ENCODE measurements at regions not wholly inside any gene's neighbourhood (a gene's known extent, or its start where the extent isn't known, plus 50 kb on each side); places are given as distances from the start of the nearest gene placed in this dataset.

DNA sequence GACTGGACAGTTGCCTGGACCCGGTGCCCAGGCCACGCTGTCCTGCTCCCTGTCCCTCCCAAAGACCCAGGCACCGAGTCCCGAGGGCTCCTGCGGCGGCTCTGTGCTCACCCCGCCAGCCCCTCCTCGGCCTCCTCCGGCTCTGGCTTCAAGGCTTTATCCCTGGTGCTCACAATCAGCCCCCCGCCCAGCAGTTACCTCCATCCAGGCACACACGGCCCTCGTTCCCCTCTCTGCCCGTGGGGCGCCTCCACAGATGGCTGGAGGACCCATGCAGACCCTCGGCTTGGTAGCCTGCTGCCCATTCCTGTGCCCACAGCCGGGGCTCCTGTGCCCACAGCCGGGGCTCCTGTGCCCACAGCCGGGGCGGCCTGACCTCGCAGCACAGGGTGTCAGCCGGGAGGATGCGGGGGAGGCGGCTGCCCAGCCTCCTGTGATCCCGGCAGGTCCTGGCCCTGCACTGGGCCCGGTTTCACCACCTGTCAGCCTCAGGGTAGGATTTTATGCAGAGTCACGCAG is 52.3 kb upstream of the COL18A1 start:
- TF ChIP-seq, protein P1, sequence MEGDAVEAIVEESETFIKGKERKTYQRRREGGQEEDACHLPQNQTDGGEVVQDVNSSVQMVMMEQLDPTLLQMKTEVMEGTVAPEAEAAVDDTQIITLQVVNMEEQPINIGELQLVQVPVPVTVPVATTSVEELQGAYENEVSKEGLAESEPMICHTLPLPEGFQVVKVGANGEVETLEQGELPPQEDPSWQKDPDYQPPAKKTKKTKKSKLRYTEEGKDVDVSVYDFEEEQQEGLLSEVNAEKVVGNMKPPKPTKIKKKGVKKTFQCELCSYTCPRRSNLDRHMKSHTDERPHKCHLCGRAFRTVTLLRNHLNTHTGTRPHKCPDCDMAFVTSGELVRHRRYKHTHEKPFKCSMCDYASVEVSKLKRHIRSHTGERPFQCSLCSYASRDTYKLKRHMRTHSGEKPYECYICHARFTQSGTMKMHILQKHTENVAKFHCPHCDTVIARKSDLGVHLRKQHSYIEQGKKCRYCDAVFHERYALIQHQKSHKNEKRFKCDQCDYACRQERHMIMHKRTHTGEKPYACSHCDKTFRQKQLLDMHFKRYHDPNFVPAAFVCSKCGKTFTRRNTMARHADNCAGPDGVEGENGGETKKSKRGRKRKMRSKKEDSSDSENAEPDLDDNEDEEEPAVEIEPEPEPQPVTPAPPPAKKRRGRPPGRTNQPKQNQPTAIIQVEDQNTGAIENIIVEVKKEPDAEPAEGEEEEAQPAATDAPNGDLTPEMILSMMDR (IDR thresholded peaks at IDR 0.05): no peak
- no peak for TF ChIP-seq POLR2A (IDR thresholded peaks at IDR 0.05)
- H3K4me3 ChIP-seq: no peak overlapping the region
- intact Hi-C loops (cut with DNase I; ENCODE audit: low total_unique reads): no loop called here
- no peaks in the 10 kb centered on the region for H3K36me3 ChIP-seq
- peaks cover 4 to 13% of the 10 kb centered on the region in 2 donors for H3K4me1 ChIP-seq
- no peaks in the 10 kb centered on the region for H3K9me3 ChIP-seq
- H3K27me3 ChIP-seq: no peaks in the 10 kb centered on the region
- no peak for DNase-seq
- no peak overlapping the region for H3K27ac ChIP-seq

DNA sequence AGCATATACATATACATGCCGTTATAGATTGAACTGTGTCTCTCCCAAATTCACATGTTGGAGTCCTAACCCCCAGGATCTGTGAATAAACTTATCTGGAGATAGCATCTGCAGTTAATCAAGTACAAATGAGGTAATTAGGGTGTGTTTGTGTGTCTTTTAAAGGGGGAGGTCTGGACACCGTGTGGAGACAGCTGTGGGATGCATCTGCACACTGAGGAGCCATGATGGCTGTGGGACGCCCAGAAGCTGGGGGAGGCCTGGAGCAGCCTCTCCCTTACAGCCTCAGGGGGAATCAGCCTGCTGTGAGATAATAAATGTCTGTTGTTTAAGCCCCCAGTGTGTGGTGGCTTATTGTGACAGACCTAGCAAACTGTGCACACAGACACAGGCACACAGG is 51.8 kb upstream of the COL18A1 start:
- no peak overlapping the region for H3K4me3 ChIP-seq
- TF ChIP-seq, protein P1 (IDR thresholded peaks at IDR 0.05): no peak
- no peak for TF ChIP-seq POLR2A (IDR thresholded peaks at IDR 0.05)
- H3K36me3 ChIP-seq: no peaks in the 10 kb centered on the region
- H3K27ac ChIP-seq: no peak overlapping the region
- H3K4me1 ChIP-seq: peaks cover 4 to 11% of the 10 kb centered on the region in 2 donors
- no peaks in the 10 kb centered on the region for H3K9me3 ChIP-seq
- intact Hi-C loops (cut with DNase I; ENCODE audit: low total_unique reads): no loop called here
- H3K27me3 ChIP-seq: no peaks in the 10 kb centered on the region
- no peak for DNase-seq

DNA sequence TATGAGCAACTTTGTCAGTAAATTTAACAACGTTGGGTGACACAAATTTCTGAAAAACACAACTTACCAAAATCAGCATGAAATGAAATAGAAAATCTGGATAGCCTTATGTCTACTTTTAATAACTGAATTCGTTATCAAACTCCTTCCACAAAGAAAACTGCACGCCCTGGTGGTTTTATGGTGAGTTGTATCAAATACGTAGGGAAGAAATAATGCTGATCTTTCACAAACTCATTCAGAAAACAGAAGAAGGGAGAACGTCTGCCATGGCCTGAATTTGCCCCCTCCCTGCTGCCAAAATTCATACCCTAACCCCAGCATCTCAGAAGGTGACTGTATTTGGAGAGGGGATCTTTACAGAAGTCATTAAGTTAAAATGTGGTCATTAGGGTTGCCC is 50.0 kb upstream of the COL18A1 start:
- H3K36me3 ChIP-seq: no peaks in the 10 kb centered on the region
- H3K27me3 ChIP-seq: no peaks in the 10 kb centered on the region
- TF ChIP-seq, protein P1 (IDR thresholded peaks at IDR 0.05): no peak
- no peak for TF ChIP-seq POLR2A (IDR thresholded peaks at IDR 0.05)
- H3K4me1 ChIP-seq: peaks cover 4 to 10% of the 10 kb centered on the region in 2 donors
- intact Hi-C loops (cut with DNase I; ENCODE audit: low total_unique reads): no loop called here
- H3K27ac ChIP-seq: no peak overlapping the region
- no peak for DNase-seq
- no peaks in the 10 kb centered on the region for H3K9me3 ChIP-seq
- no peak overlapping the region for H3K4me3 ChIP-seq

Measured in uterus (tissue), 3 donors.